OCI-LY1 (cell line): ENCODE measurements at regions not wholly inside any gene's neighbourhood (a gene's known extent, or its start where the extent isn't known, plus 50 kb on each side); places are given as distances from the start of the nearest gene placed in this dataset.

Source experiments
- H2AFZ ChIP-seq: fragments of 200-600 bp; sonication (generic), shearing (Covaris generic); 2 replicates; pipeline ENCODE4 v1.6.0; 2014; ENCODE audit warnings: antibody characterized with exemption, mild to moderate bottlenecking, low read length
- H3F3A ChIP-seq: fragments of 200-600 bp; sonication (generic), shearing (Covaris generic); 2 replicates; pipeline ENCODE4 v1.6.0; 2014; ENCODE audit warnings: mild to moderate bottlenecking, antibody characterized with exemption, low read length, moderate library complexity; ENCODE audit not compliant: insufficient read depth
- H3K27ac ChIP-seq: fragments of 200-600 bp; sonication (generic); 2 replicates; pipeline ENCODE4 v1.5.1; 2014; ENCODE audit warnings: low read length, mixed run types, mild to moderate bottlenecking, low read depth; ENCODE audit not compliant: poor library complexity, severe bottlenecking
- H3K27me3 ChIP-seq: fragments of 200-600 bp; sonication (generic); 2 replicates; pipeline ENCODE4 v1.6.0; 2014; ENCODE audit warnings: antibody characterized with exemption, mild to moderate bottlenecking, low read length, moderate library complexity; ENCODE audit not compliant: insufficient read depth
- H3K36me3 ChIP-seq: fragments of 200-600 bp; sonication (generic); 2 replicates; pipeline ENCODE4 v1.6.1; 2014; ENCODE audit warnings: mild to moderate bottlenecking, antibody characterized with exemption, low read length, moderate library complexity, mixed read lengths; ENCODE audit not compliant: insufficient read depth
- H3K4me1 ChIP-seq: fragments of 200-600 bp; sonication (generic); 2 replicates; pipeline ENCODE4 v1.5.1; 2014; ENCODE audit warnings: mild to moderate bottlenecking, low read length, moderate library complexity; ENCODE audit not compliant: insufficient read depth, severe bottlenecking
- H3K4me2 ChIP-seq: fragments of 200-600 bp; sonication (generic), shearing (Covaris generic); 2 replicates; pipeline ENCODE4 v1.6.1; 2014; ENCODE audit warnings: low read length
- H3K4me3 ChIP-seq: fragments of 200-600 bp; sonication (generic); 2 replicates; pipeline ENCODE4 v1.5.1; 2014; ENCODE audit warnings: low read length, low read depth, mild to moderate bottlenecking, mixed read lengths; ENCODE audit not compliant: poor library complexity, severe bottlenecking
- H3K79me2 ChIP-seq: fragments of 200-600 bp; shearing (Covaris generic); 2 replicates; pipeline ENCODE4 v1.6.1; 2016; ENCODE audit warnings: mixed run types, low read length, mixed read lengths; ENCODE audit not compliant: insufficient read depth
- H3K9ac ChIP-seq: fragments of 200-600 bp; sonication (generic), shearing (Covaris generic); 2 replicates; pipeline ENCODE4 v1.6.1; 2014; ENCODE audit warnings: mild to moderate bottlenecking, low read length, mixed read lengths
- H3K9me2 ChIP-seq: fragments of 200-600 bp; sonication (generic), shearing (Covaris generic); 2 replicates; pipeline ENCODE4 v1.6.1; 2014; ENCODE audit warnings: low read depth, mild to moderate bottlenecking, low read length, mixed read lengths
- H3K9me3 ChIP-seq: fragments of 200-600 bp; shearing (Covaris generic); 2 replicates; pipeline ENCODE4 v1.6.1; 2014; ENCODE audit warnings: low read length, mixed read lengths
- H4K20me1 ChIP-seq: fragments of 200-600 bp; sonication (generic), shearing (Covaris generic); 2 replicates; pipeline ENCODE4 v1.6.0; 2016; ENCODE audit warnings: mild to moderate bottlenecking, low read length; ENCODE audit not compliant: insufficient read depth
- EZH2 ChIP-seq: fragments of 200-600 bp; sonication (generic), shearing (Covaris generic); IDR thresholded peaks from 2 replicates; pipeline ENCODE4 v1.8.0; 2017; ENCODE audit warnings: borderline replicate concordance, mixed run types, mild to moderate bottlenecking, antibody characterized with exemption, low read length, moderate library complexity, mixed read lengths
- TF ChIP-seq, protein P1 (sequence below): fragments of 200-600 bp; sonication (generic), shearing (Covaris generic); IDR thresholded peaks from 2 replicates; pipeline ENCODE4 v1.5.1; 2017; ENCODE audit warnings: mild to moderate bottlenecking, antibody characterized with exemption, low read length, moderate library complexity, mixed read lengths

DNA sequence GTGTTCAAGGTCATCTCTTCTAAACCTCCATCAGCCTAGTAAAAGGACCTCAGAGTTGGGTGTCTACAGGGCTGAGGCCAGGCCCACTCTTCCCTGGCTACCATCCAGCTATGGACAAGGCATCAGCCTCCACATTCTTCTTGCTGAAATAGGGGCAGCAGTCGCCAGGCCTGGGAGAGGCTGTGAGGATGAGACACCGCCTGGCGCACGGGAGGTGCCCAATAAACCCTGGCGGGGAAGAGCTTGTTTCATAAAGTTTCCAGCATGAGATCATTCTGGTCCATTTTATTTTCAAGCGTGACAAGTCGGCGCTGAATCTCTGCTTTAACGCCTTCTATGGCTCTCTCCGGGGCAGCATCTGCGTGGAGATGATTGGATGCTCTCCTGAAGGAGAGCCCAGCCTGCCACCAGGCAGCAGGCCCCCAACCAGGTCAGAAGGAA lies 153.4 kb downstream of the OLFM1 start:
- H3K27me3 ChIP-seq = no peaks in the 10 kb centered on the region

DNA sequence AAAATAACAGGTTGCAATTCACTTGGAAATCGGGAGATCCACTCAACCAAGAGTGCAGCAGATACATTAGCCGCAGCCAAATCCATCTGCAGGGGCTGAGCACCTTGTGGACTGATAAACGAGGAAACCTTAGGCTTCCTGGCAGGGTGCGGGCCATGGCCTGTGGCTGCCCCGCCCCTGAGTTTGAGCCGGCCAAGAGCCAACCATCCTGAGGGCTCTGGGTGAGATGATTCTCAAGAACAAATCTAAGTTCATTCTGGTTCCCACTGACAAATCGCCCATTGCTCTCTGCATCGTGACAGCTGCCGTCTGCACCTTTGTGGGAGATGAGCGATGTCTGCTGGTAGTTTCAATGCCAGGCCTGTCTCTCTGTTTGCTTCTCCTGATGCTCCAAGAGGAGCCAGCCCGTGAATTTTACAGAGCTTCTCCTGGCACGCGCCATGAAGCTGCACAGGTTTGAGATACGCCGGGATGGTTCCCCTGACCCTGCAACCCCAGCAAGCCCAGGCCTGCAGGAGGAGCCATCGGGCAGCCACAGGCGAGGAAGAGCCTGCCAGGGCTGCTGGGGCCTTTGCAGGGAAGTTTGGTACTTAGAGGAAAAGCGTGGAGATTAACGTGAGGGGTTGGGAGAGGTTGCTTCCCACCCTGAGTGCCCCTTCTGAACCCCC lies 154.0 kb downstream of the OLFM1 start:
- Histone ChIP-seq H2AFZ (no peak overlapping the region), H3K27ac (no peak overlapping the region), H3K4me3 (no peak overlapping the region), H3K36me3 (no peaks in the 10 kb centered on the region), H3K79me2 (no peaks in the 10 kb centered on the region), H3K9me3 (no peaks in the 10 kb centered on the region), H3F3A (no peaks in the 10 kb centered on the region), H3K9ac (no peak overlapping the region), H4K20me1 (no peaks in the 10 kb centered on the region), H3K27me3 (no peaks in the 10 kb centered on the region), H3K9me2 (no peaks in the 10 kb centered on the region), H3K4me2 (no peak overlapping the region), H3K4me1 (no peaks in the 10 kb centered on the region)
- no peak for TF ChIP-seq EZH2
- TF ChIP-seq, protein P1, sequence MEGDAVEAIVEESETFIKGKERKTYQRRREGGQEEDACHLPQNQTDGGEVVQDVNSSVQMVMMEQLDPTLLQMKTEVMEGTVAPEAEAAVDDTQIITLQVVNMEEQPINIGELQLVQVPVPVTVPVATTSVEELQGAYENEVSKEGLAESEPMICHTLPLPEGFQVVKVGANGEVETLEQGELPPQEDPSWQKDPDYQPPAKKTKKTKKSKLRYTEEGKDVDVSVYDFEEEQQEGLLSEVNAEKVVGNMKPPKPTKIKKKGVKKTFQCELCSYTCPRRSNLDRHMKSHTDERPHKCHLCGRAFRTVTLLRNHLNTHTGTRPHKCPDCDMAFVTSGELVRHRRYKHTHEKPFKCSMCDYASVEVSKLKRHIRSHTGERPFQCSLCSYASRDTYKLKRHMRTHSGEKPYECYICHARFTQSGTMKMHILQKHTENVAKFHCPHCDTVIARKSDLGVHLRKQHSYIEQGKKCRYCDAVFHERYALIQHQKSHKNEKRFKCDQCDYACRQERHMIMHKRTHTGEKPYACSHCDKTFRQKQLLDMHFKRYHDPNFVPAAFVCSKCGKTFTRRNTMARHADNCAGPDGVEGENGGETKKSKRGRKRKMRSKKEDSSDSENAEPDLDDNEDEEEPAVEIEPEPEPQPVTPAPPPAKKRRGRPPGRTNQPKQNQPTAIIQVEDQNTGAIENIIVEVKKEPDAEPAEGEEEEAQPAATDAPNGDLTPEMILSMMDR = no peak

More for the DNA sequence above, 153.4 kb downstream of the OLFM1 start:
- H3K4me1 ChIP-seq = no peaks in the 10 kb centered on the region
- no peaks in the 10 kb centered on the region for H3K9me3 ChIP-seq
- H3K27ac ChIP-seq = no peak overlapping the region
- H3F3A ChIP-seq = no peaks in the 10 kb centered on the region
- no peaks in the 10 kb centered on the region for H4K20me1 ChIP-seq
- H3K4me2 ChIP-seq = no peak overlapping the region
- no peak overlapping the region for H2AFZ ChIP-seq
- H3K4me3 ChIP-seq = no peak overlapping the region
- H3K9ac ChIP-seq = no peak overlapping the region
- H3K36me3 ChIP-seq = no peaks in the 10 kb centered on the region
- H3K9me2 ChIP-seq = no peaks in the 10 kb centered on the region
- TF ChIP-seq EZH2 = no peak
- TF ChIP-seq, protein P1 = no peak
- H3K79me2 ChIP-seq = no peaks in the 10 kb centered on the region

DNA sequence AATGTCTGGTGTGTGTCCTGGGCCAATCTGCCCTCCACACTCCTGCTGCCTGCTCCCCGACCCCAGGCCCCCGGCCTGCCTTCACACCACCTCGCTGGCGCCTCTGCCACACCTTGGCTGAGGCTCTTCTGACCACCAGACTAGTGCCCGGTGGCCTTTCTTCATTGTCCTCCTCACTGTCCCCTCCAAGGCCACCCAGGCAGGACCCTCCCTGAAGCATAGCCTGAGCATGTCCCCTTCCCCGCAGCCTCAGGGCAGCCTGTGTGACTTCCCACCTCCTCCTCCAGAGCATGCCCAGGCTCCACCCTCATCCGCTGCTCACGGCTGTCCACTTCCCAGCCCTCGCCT lies 154.6 kb downstream of the OLFM1 start:
- TF ChIP-seq EZH2 = no peak
- TF ChIP-seq, protein P1 = no peak
- H3K36me3 ChIP-seq = no peaks in the 10 kb centered on the region
- no peaks in the 10 kb centered on the region for H4K20me1 ChIP-seq
- no peak overlapping the region for H3K4me2 ChIP-seq
- no peak overlapping the region for H3K9ac ChIP-seq
- no peak overlapping the region for H2AFZ ChIP-seq
- no peaks in the 10 kb centered on the region for H3K79me2 ChIP-seq
- H3K4me3 ChIP-seq = no peak overlapping the region
- H3K27ac ChIP-seq = no peak overlapping the region
- no peaks in the 10 kb centered on the region for H3K4me1 ChIP-seq
- no peaks in the 10 kb centered on the region for H3F3A ChIP-seq
- H3K9me2 ChIP-seq = no peaks in the 10 kb centered on the region
- no peaks in the 10 kb centered on the region for H3K9me3 ChIP-seq
- H3K27me3 ChIP-seq = no peaks in the 10 kb centered on the region
